Aorta (tissue), 5 donors: ENCODE measurements at regions not wholly inside any gene's neighbourhood (a gene's known extent, or its start where the extent isn't known, plus 50 kb on each side); places are given as distances from the start of the nearest gene placed in this dataset.

Source experiments
- ATAC-seq: fragments of 200-7000 bp; cut with Tn5 transposase; one replicate; pipeline ENCODE4 v1.9.1; 2022; ENCODE audit warnings: moderate library complexity; ENCODE audit not compliant: low FRiP score
- DNase-seq, 2 donors: peaks; one replicate each; pipeline ENCODE4 v3.0.0-alpha.2; 2020
- H3K27ac ChIP-seq, 2 donors: one replicate each; pipeline ENCODE4 v1.5.1; 2013; ENCODE audit warnings: low read length in 2 of 2, mild to moderate bottlenecking in 2 of 2, moderate library complexity in 2 of 2, control low read depth in 1 of 2, inconsistent platforms in 1 of 2, low read depth in 1 of 2
- H3K27me3 ChIP-seq, 2 donors: one replicate each; pipeline ENCODE4 v1.6.1; 2013; ENCODE audit warnings: control low read depth in 1 of 2, low read length in 1 of 2, mild to moderate bottlenecking in 1 of 2, moderate library complexity in 1 of 2; ENCODE audit not compliant: insufficient read depth in 2 of 2, control insufficient read depth in 1 of 2
- H3K36me3 ChIP-seq, 2 donors: one replicate each; pipeline ENCODE4 v1.6.1; 2013; ENCODE audit warnings: control low read depth in 1 of 2, low read length in 1 of 2, mild to moderate bottlenecking in 1 of 2; ENCODE audit not compliant: insufficient read depth in 2 of 2, control insufficient read depth in 1 of 2
- H3K4me1 ChIP-seq, 2 donors: one replicate each; pipeline ENCODE4 v1.6.1; 2013; ENCODE audit warnings: low read length in 2 of 2, control low read depth in 1 of 2, mild to moderate bottlenecking in 1 of 2, moderate library complexity in 1 of 2; ENCODE audit not compliant: insufficient read depth in 2 of 2, control insufficient read depth in 1 of 2
- H3K4me3 ChIP-seq, 2 donors: one replicate each; pipeline ENCODE4 v1.5.1; 2013; ENCODE audit warnings: low read length in 2 of 2, control low read depth in 1 of 2, mild to moderate bottlenecking in 1 of 2
- H3K9me3 ChIP-seq: one replicate; pipeline ENCODE4 v1.6.1; 2013; ENCODE audit warnings: mild to moderate bottlenecking, low read length; ENCODE audit not compliant: control insufficient read depth
- WGBS, 2 donors: extraction: QIAGEN DNeasy Blood & Tissue Kit; methylation state at CpG; one replicate each; pipeline ENCODE4 v1.1.7; 2013; 5-methylcytosine and 5-hydroxymethylcytosine counted together
- intact Hi-C, 2 donors: fragments of 100-400 bp; cut with DNase I; formaldehyde crosslinking; loops; one replicate each; pipeline versions ENCODE4 v1.14.2 to v1.15.0; 2022
- donor health status: healthy with polysubstance abuse.
- donor health status: Bipolar disorder and iron deficiency.
- donor health status: DM: no; HTN: no; CAD: no.
- donor health status: DM: no; HTN: no; CAD: no.
- donor health status: DM: yes; HTN: yes; CAD: no.

GRCh38 chr11:36929401-36929800 lies 331.4 kb upstream of the RAG2 start:
- Histone ChIP-seq H3K4me3 (no peak overlapping the region), H3K36me3 (no peaks in the 10 kb centered on the region), H3K27ac (no peak overlapping the region), H3K9me3 (peaks cover 3% of the 10 kb centered on the region), H3K27me3 (no peaks in the 10 kb centered on the region), H3K4me1 (no peaks in the 10 kb centered on the region)
- intact Hi-C loops, result no loop called here
- DNase-seq, result no peak
- no peak for ATAC-seq
- WGBS, 2 donors, result 88 to 90% methylated on average over 1 of the region's 1 CpG

GRCh38 chr11:36928621-36929020 lies 330.6 kb upstream of the RAG2 start:
- WGBS, 2 donors, result 57 to 65% methylated on average over 1 of the region's 1 CpG
- no peak overlapping the region for H3K27ac ChIP-seq
- intact Hi-C loops, result no loop called here
- H3K27me3 ChIP-seq, result no peaks in the 10 kb centered on the region
- H3K4me1 ChIP-seq, result no peaks in the 10 kb centered on the region
- no peaks in the 10 kb centered on the region for H3K36me3 ChIP-seq
- ATAC-seq (no peak), DNase-seq (no peak)
- no peak overlapping the region for H3K4me3 ChIP-seq
- peaks cover 3% of the 10 kb centered on the region for H3K9me3 ChIP-seq

- no peaks in the 10 kb centered on the region for H3K9me3 ChIP-seq
- no peak for DNase-seq
- no peak overlapping the region for H3K4me3 ChIP-seq
- no peaks in the 10 kb centered on the region for H3K36me3 ChIP-seq
- WGBS, 2 donors, result 7 to 13% methylated on average over 1 of the region's 1 CpG
- no peaks in the 10 kb centered on the region for H3K4me1 ChIP-seq
- no peak for ATAC-seq
- intact Hi-C loops, result no loop called here
- H3K27ac ChIP-seq, result no peak overlapping the region
- H3K27me3 ChIP-seq, result no peaks in the 10 kb centered on the region
These were observed 301.8 kb upstream of the RAG2 start for GRCh38 chr11:36899800-36900199.

- Histone ChIP-seq H3K4me1 (no peaks in the 10 kb centered on the region), H3K9me3 (no peaks in the 10 kb centered on the region), H3K27me3 (no peaks in the 10 kb centered on the region), H3K4me3 (no peak overlapping the region), H3K27ac (no peak overlapping the region), H3K36me3 (no peaks in the 10 kb centered on the region)
- ATAC-seq (no peak), DNase-seq (no peak)
- intact Hi-C loops, result no loop called here
- WGBS, 2 donors, result 53 to 86% methylated on average over 2 of the region's 2 CpGs
These were observed 292.8 kb upstream of the RAG2 start for GRCh38 chr11:36890841-36891240.

GRCh38 chr11:36890121-36890679 lies 292.2 kb upstream of the RAG2 start:
- ATAC-seq, result no peak
- H3K4me3 ChIP-seq, result no peak overlapping the region
- intact Hi-C loops, result no loop called here
- H3K36me3 ChIP-seq, result no peaks in the 10 kb centered on the region
- no peak for DNase-seq
- H3K9me3 ChIP-seq, result no peaks in the 10 kb centered on the region
- 64 to 77% methylated on average over 2 of the region's 2 CpGs for WGBS, 2 donors
- no peaks in the 10 kb centered on the region for H3K27me3 ChIP-seq
- no peaks in the 10 kb centered on the region for H3K4me1 ChIP-seq
- no peak overlapping the region for H3K27ac ChIP-seq

GRCh38 chr11:36885154-36885553 lies 287.1 kb upstream of the RAG2 start:
- 93 to 97% methylated on average over 3 of the region's 3 CpGs for WGBS, 2 donors
- ATAC-seq (no peak), DNase-seq (no peak)
- Histone ChIP-seq H3K4me1 (no peaks in the 10 kb centered on the region), H3K36me3 (no peaks in the 10 kb centered on the region), H3K27me3 (no peaks in the 10 kb centered on the region), H3K4me3 (no peak overlapping the region), H3K9me3 (peaks cover 3% of the 10 kb centered on the region), H3K27ac (no peak overlapping the region)
- intact Hi-C loops, result no loop called here

GRCh38 chr11:36878737-36879136 lies 280.7 kb upstream of the RAG2 start:
- 88 to 90% methylated on average over 1 of the region's 1 CpG for WGBS, 2 donors
- Histone ChIP-seq H3K27ac (no peak overlapping the region), H3K9me3 (peaks cover 3% of the 10 kb centered on the region), H3K4me1 (no peaks in the 10 kb centered on the region), H3K36me3 (no peaks in the 10 kb centered on the region), H3K4me3 (no peak overlapping the region), H3K27me3 (no peaks in the 10 kb centered on the region)
- DNase-seq, result no peak
- intact Hi-C loops, result no loop called here
- ATAC-seq, result no peak

GRCh38 chr11:36877149-36877548 lies 279.1 kb upstream of the RAG2 start:
- intact Hi-C loops, result no loop called here
- DNase-seq (no peak), ATAC-seq (no peak)
- H3K9me3 ChIP-seq, result peaks cover 2% of the 10 kb centered on the region
- H3K27me3 ChIP-seq, result no peaks in the 10 kb centered on the region
- no peak overlapping the region for H3K4me3 ChIP-seq
- H3K4me1 ChIP-seq, result no peaks in the 10 kb centered on the region
- no peaks in the 10 kb centered on the region for H3K36me3 ChIP-seq
- H3K27ac ChIP-seq, result no peak overlapping the region

- intact Hi-C loops, result no loop called here
- no peak for DNase-seq
- 8 to 13% methylated on average over 1 of the region's 1 CpG for WGBS, 2 donors
- ATAC-seq, result no peak
- Histone ChIP-seq H3K27me3 (no peaks in the 10 kb centered on the region), H3K27ac (no peak overlapping the region), H3K36me3 (no peaks in the 10 kb centered on the region), H3K9me3 (no peaks in the 10 kb centered on the region), H3K4me3 (no peak overlapping the region), H3K4me1 (no peaks in the 10 kb centered on the region)
These were observed 278.2 kb upstream of the RAG2 start for GRCh38 chr11:36876266-36876665.
